DMS153 (cell line): ENCODE measurements at regions not wholly inside any gene's neighbourhood (a gene's known extent, or its start where the extent isn't known, plus 50 kb on each side); places are given as distances from the start of the nearest gene placed in this dataset.
"Not testable (repeated sequence)": the region's sequence is repeated elsewhere in the genome, so short reads cannot be mapped to it uniquely, and the experiment has no call there.

Experiments
- DNase-seq: peaks from one replicate; lab custom pipeline; 2025; lab: John Stamatoyannopoulos, UW

- no peak for DNase-seq
Observed at GRCh38 chr5:126094991-126095390, 328.2 kb upstream of the GRAMD2B start.

- DNase-seq, result no peak
Observed at GRCh38 chr5:126096442-126097006, 326.7 kb upstream of the GRAMD2B start.

- no peak for DNase-seq
Observed at GRCh38 chr5:126097876-126098275, 325.3 kb upstream of the GRAMD2B start.

- no peak for DNase-seq
Observed at GRCh38 chr5:126098330-126099017, 324.7 kb upstream of the GRAMD2B start.

GRCh38 chr5:126099077-126099476 lies 324.1 kb upstream of the GRAMD2B start:
- DNase-seq, result no peak

GRCh38 chr5:126100767-126101166 lies 322.4 kb upstream of the GRAMD2B start:
- no peak for DNase-seq

- DNase-seq, result no peak
Observed at GRCh38 chr5:126101901-126102300, 321.3 kb upstream of the GRAMD2B start.

- no peak for DNase-seq
Observed at GRCh38 chr5:126103050-126103449, 320.2 kb upstream of the GRAMD2B start.

GRCh38 chr5:126103868-126104267 lies 319.3 kb upstream of the GRAMD2B start:
- no peak for DNase-seq

GRCh38 chr5:126104341-126104740 lies 318.9 kb upstream of the GRAMD2B start:
- no peak for DNase-seq

GRCh38 chr5:126104951-126105350 lies 318.3 kb upstream of the GRAMD2B start:
- DNase-seq, result no peak

GRCh38 chr5:126106029-126106428 lies 317.2 kb upstream of the GRAMD2B start:
- DNase-seq, result no peak

- no peak for DNase-seq
Observed at GRCh38 chr5:126107381-126107780, 315.8 kb upstream of the GRAMD2B start.

- DNase-seq, result no peak
Observed at GRCh38 chr5:126108470-126108869, 314.7 kb upstream of the GRAMD2B start.

- DNase-seq, result no peak
Observed at GRCh38 chr5:126115059-126115629, 308.1 kb upstream of the GRAMD2B start.

GRCh38 chr5:126117044-126117443 lies 306.2 kb upstream of the GRAMD2B start:
- no peak for DNase-seq

GRCh38 chr5:126119887-126120442 lies 303.2 kb upstream of the GRAMD2B start:
- DNase-seq, result no peak

GRCh38 chr5:126120939-126121338 lies 302.3 kb upstream of the GRAMD2B start:
- DNase-seq, result no peak

GRCh38 chr5:126122942-126123341 lies 300.3 kb upstream of the GRAMD2B start:
- DNase-seq, result no peak

GRCh38 chr5:126124706-126125345 lies 298.4 kb upstream of the GRAMD2B start:
- no peak for DNase-seq

GRCh38 chr5:126125407-126125806 lies 297.8 kb upstream of the GRAMD2B start:
- DNase-seq, result no peak

GRCh38 chr5:126126574-126126973 lies 296.6 kb upstream of the GRAMD2B start:
- no peak for DNase-seq

GRCh38 chr5:126127371-126127770 lies 295.8 kb upstream of the GRAMD2B start:
- not testable (repeated sequence) for DNase-seq
